Liver (tissue), 3 donors: ENCODE measurements at regions not wholly inside any gene's neighbourhood (a gene's known extent, or its start where the extent isn't known, plus 50 kb on each side); places are given as distances from the start of the nearest gene placed in this dataset.

Experiments
- ATF3 ChIP-seq: IDR thresholded peaks from 2 replicates; pipeline ENCODE4 v1.6.1; 2016; ENCODE audit warnings: antibody characterized with exemption
- CTCF ChIP-seq: fragments of 150-350 bp; IDR thresholded peaks from 2 replicates; pipeline ENCODE4 v1.5.1; 2017; ENCODE audit warnings: improper control_type of control experiment, low read depth, low read length; ENCODE audit not compliant: missing input control
- GABPA ChIP-seq, 2 donors: IDR thresholded peaks in 1 of 2; conservative IDR thresholded peaks in 1 of 2; 2 replicates each; pipeline ENCODE4 v1.6.1; 2016; ENCODE audit warnings: antibody characterized with exemption in 2 of 2, mild to moderate bottlenecking in 1 of 2, moderate library complexity in 1 of 2
- HNF4A ChIP-seq, 2 donors: conservative IDR thresholded peaks; 2 replicates each; pipeline ENCODE4 v1.6.1; 2016; ENCODE audit warnings: antibody characterized with exemption in 2 of 2, mild to moderate bottlenecking in 2 of 2
- JUND ChIP-seq, 2 donors: IDR thresholded peaks; 2 replicates each; pipeline ENCODE4 v1.6.1; 2016; ENCODE audit warnings: antibody characterized with exemption in 2 of 2
- RAD21 ChIP-seq, 2 donors: IDR thresholded peaks; 2 replicates each; pipeline ENCODE4 v1.6.1; 2016; ENCODE audit warnings: antibody characterized with exemption in 2 of 2, mild to moderate bottlenecking in 2 of 2
- SP1 ChIP-seq: IDR thresholded peaks from 2 replicates; pipeline ENCODE4 v1.6.1; 2018; ENCODE audit warnings: antibody characterized with exemption, mild to moderate bottlenecking
- TF ChIP-seq, protein P1 (sequence below): IDR thresholded peaks from 2 replicates; pipeline ENCODE4 v1.6.1; 2016; ENCODE audit warnings: antibody characterized with exemption, mild to moderate bottlenecking
- TF ChIP-seq, protein P2 (sequence below): IDR thresholded peaks from 2 replicates; pipeline ENCODE4 v1.6.1; 2016; ENCODE audit warnings: antibody characterized with exemption
- donor health status: healthy.
- donor health status: healthy.

DNA sequence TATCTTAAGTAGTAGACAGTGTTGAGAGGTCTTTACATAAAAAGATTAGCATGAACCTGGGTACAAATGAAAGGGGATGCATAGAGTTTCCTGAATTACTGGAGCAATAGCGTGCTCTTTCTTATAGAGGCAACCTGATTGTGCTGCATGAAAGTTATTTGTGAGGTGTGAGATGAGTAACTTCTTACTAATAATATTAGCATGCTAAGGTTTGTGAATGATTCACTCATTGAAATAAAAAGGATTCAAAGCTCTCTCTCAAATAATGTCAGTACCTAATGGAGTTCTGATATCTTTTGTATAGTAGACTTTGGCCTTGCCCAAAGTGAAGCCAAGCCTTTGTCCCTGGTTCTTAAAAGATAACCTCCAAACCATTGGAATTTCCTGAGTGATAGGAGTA lies 131.0 kb upstream of the CXXC4 start:
- TF ChIP-seq, protein P1, sequence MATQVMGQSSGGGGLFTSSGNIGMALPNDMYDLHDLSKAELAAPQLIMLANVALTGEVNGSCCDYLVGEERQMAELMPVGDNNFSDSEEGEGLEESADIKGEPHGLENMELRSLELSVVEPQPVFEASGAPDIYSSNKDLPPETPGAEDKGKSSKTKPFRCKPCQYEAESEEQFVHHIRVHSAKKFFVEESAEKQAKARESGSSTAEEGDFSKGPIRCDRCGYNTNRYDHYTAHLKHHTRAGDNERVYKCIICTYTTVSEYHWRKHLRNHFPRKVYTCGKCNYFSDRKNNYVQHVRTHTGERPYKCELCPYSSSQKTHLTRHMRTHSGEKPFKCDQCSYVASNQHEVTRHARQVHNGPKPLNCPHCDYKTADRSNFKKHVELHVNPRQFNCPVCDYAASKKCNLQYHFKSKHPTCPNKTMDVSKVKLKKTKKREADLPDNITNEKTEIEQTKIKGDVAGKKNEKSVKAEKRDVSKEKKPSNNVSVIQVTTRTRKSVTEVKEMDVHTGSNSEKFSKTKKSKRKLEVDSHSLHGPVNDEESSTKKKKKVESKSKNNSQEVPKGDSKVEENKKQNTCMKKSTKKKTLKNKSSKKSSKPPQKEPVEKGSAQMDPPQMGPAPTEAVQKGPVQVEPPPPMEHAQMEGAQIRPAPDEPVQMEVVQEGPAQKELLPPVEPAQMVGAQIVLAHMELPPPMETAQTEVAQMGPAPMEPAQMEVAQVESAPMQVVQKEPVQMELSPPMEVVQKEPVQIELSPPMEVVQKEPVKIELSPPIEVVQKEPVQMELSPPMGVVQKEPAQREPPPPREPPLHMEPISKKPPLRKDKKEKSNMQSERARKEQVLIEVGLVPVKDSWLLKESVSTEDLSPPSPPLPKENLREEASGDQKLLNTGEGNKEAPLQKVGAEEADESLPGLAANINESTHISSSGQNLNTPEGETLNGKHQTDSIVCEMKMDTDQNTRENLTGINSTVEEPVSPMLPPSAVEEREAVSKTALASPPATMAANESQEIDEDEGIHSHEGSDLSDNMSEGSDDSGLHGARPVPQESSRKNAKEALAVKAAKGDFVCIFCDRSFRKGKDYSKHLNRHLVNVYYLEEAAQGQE: no peak
- TF ChIP-seq, protein P2, sequence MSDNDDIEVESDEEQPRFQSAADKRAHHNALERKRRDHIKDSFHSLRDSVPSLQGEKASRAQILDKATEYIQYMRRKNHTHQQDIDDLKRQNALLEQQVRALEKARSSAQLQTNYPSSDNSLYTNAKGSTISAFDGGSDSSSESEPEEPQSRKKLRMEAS: no peak
- TF ChIP-seq JUND (IDR thresholded peaks at IDR 0.05) (no peak), CTCF (no peak), ATF3 (no peak), SP1 (no peak), RAD21 (IDR thresholded peaks at IDR 0.05) (no peak), GABPA (IDR thresholded peaks at IDR 0.05 in 1 of 2, conservative IDR thresholded peaks at IDR 0.05 in 1 of 2) (no peak), HNF4A (conservative IDR thresholded peaks at IDR 0.05) (no peak)
